Lower leg skin (tissue), 4 donors: ENCODE measurements at regions not wholly inside any gene's neighbourhood (a gene's known extent, or its start where the extent isn't known, plus 50 kb on each side); places are given as distances from the start of the nearest gene placed in this dataset.

Experiments
- DNase-seq, 2 donors: peaks; one replicate each; pipeline ENCODE4 v3.0.0-alpha.2; 2019; ENCODE audit warnings: low spot score in 2 of 2
- H3K4me3 ChIP-seq: fragments of 200-600 bp; sonication (generic); 2 replicates; pipeline ENCODE4 v1.5.1; 2017; ENCODE audit warnings: mild to moderate bottlenecking, low read depth; ENCODE audit not compliant: poor library complexity, severe bottlenecking
- CTCF ChIP-seq, 3 donors: fragments of 450-650 bp; IDR thresholded peaks; one replicate each; pipeline ENCODE4 v1.5.1; 2016; ENCODE audit warnings: antibody characterized with exemption in 3 of 3, mild to moderate bottlenecking in 3 of 3, moderate library complexity in 2 of 3
- POLR2A ChIP-seq, 2 donors: fragments of 450-650 bp; IDR thresholded peaks; one replicate each; pipeline ENCODE4 v1.6.1; 2016 to 2017; ENCODE audit warnings: antibody characterized with exemption in 2 of 2, mild to moderate bottlenecking in 1 of 2, moderate library complexity in 1 of 2
- WGBS, 2 donors: methylation state at CpG; one replicate each; pipeline ENCODE4 v1.1.5; 2018; 5-methylcytosine and 5-hydroxymethylcytosine counted together
- intact Hi-C: fragments of 100-400 bp; cut with DNase I; formaldehyde crosslinking; loops from one replicate; pipeline ENCODE4 v1.15.0; 2023; ENCODE audit warnings: low total_unique reads

- 93 to 98% methylated on average over 2 of the region's 2 CpGs for WGBS, 2 donors
- TF ChIP-seq CTCF (IDR thresholded peaks at IDR 0.05) (no peak), POLR2A (IDR thresholded peaks at IDR 0.05) (no peak)
- no peak for DNase-seq
- intact Hi-C loops: no loop called here
- H3K4me3 ChIP-seq: no peak overlapping the region
These were observed 177.7 kb downstream of the MRPL14 start for GRCh38 chr6:43949551-43949991.

- 89 to 97% methylated on average over 5 of the region's 5 CpGs for WGBS, 2 donors
These were observed 178.4 kb downstream of the MRPL14 start for GRCh38 chr6:43948527-43949485.

GRCh38 chr6:43947860-43948259, 177.8 kb downstream of the VEGFA start:
- no peak overlapping the region for H3K4me3 ChIP-seq
- no peak for TF ChIP-seq POLR2A (IDR thresholded peaks at IDR 0.05)
- no peak for DNase-seq
- WGBS, 2 donors: 86 to 94% methylated on average over 3 of the region's 3 CpGs
- intact Hi-C loops: no loop called here

More at GRCh38 chr6:43948527-43949485, 178.4 kb downstream of the MRPL14 start:
- TF ChIP-seq POLR2A (IDR thresholded peaks at IDR 0.05) (no peak), CTCF (IDR thresholded peaks at IDR 0.05) (no peak)
- DNase-seq: no peak
- H3K4me3 ChIP-seq: no peak overlapping the region
- intact Hi-C loops: no loop called here

GRCh38 chr6:43946641-43947363, 176.8 kb downstream of the VEGFA start:
- DNase-seq: no peak
- intact Hi-C loops: no loop called here
- H3K4me3 ChIP-seq: no peak overlapping the region
- WGBS, 2 donors: 88 to 90% methylated on average over 4 of the region's 4 CpGs
- TF ChIP-seq CTCF (IDR thresholded peaks at IDR 0.05): no peak
- no peak for TF ChIP-seq POLR2A (IDR thresholded peaks at IDR 0.05)

GRCh38 chr6:43945768-43946080, 175.7 kb downstream of the VEGFA start:
- DNase-seq: no peak
- intact Hi-C loops: no loop called here
- H3K4me3 ChIP-seq: no peak overlapping the region
- 56 to 73% methylated on average over 2 of the region's 2 CpGs for WGBS, 2 donors
- TF ChIP-seq CTCF (IDR thresholded peaks at IDR 0.05): no peak
- TF ChIP-seq POLR2A (IDR thresholded peaks at IDR 0.05): no peak
